Suprapubic skin (tissue), 4 donors: ENCODE measurements at regions not wholly inside any gene's neighbourhood (a gene's known extent, or its start where the extent isn't known, plus 50 kb on each side); places are given as distances from the start of the nearest gene placed in this dataset.

Experiments
- DNase-seq, 2 donors: peaks; one replicate each; pipeline ENCODE4 v3.0.0-alpha.2; 2019; ENCODE audit warnings: low spot score in 2 of 2
- H3K27ac ChIP-seq: fragments of 200-600 bp; sonication (generic); one replicate; pipeline ENCODE4 v1.5.1; 2019
- H3K27me3 ChIP-seq: fragments of 200-600 bp; sonication (generic); one replicate; pipeline ENCODE4 v1.5.1; 2019
- H3K36me3 ChIP-seq: fragments of 200-600 bp; sonication (generic); one replicate; pipeline ENCODE4 v1.5.1; 2019
- H3K4me1 ChIP-seq: fragments of 200-600 bp; sonication (generic); one replicate; pipeline ENCODE4 v1.5.1; 2019
- H3K4me3 ChIP-seq: fragments of 200-600 bp; sonication (generic); one replicate; pipeline ENCODE4 v1.5.1; 2019; ENCODE audit warnings: mild to moderate bottlenecking
- H3K9me3 ChIP-seq: fragments of 200-600 bp; sonication (generic); one replicate; pipeline ENCODE4 v1.5.1; 2019
- CTCF ChIP-seq, 2 donors: fragments of 200-600 bp in 1 of 2; fragments of 450-650 bp in 1 of 2; sonication (generic) in 1 of 2; IDR thresholded peaks; one replicate each; pipeline ENCODE4 v1.5.1; 2016 to 2019; ENCODE audit warnings: antibody characterized with exemption in 2 of 2, mild to moderate bottlenecking in 1 of 2, moderate library complexity in 1 of 2
- EP300 ChIP-seq: sonication (generic); formaldehyde crosslinking; IDR thresholded peaks from one replicate; pipeline ENCODE4 v1.6.1; 2017; ENCODE audit warnings: antibody characterized with exemption
- POLR2A ChIP-seq, 2 donors: fragments of 450-650 bp; IDR thresholded peaks; one replicate each; pipeline ENCODE4 v1.6.1; 2017; ENCODE audit warnings: antibody characterized with exemption in 2 of 2, mild to moderate bottlenecking in 2 of 2, moderate library complexity in 2 of 2
- POLR2AphosphoS5 ChIP-seq, 3 donors: sonication (generic); formaldehyde crosslinking; IDR thresholded peaks; one replicate each; pipeline ENCODE4 v1.6.1; 2017; ENCODE audit warnings: antibody characterized with exemption in 3 of 3
- WGBS: methylation state at CpG from one replicate; pipeline ENCODE4 v1.1.5; 2018; 5-methylcytosine and 5-hydroxymethylcytosine counted together

- TF ChIP-seq POLR2A (IDR thresholded peaks at IDR 0.05) (no peak), CTCF (IDR thresholded peaks at IDR 0.05) (no peak)
- no peak overlapping the region for H3K27ac ChIP-seq
- no peaks in the 10 kb centered on the region for H3K27me3 ChIP-seq
- WGBS = 78% methylated on average over 3 of the region's 3 CpGs
- DNase-seq = no peak
- H3K4me3 ChIP-seq = no peak overlapping the region
- no peaks in the 10 kb centered on the region for H3K36me3 ChIP-seq
- H3K4me1 ChIP-seq = no peaks in the 10 kb centered on the region
- H3K9me3 ChIP-seq = no peaks in the 10 kb centered on the region
These were observed 180.1 kb upstream of the PRMT6 start for GRCh38 chr1:106876384-106876783.

- Histone ChIP-seq H3K36me3 (no peaks in the 10 kb centered on the region), H3K4me1 (no peaks in the 10 kb centered on the region), H3K27ac (no peak overlapping the region), H3K4me3 (no peak overlapping the region), H3K9me3 (no peaks in the 10 kb centered on the region), H3K27me3 (no peaks in the 10 kb centered on the region)
- DNase-seq = no peak
- WGBS = 13% methylated on average over 2 of the region's 3 CpGs
- TF ChIP-seq POLR2AphosphoS5 (IDR thresholded peaks at IDR 0.05) (no peak), POLR2A (IDR thresholded peaks at IDR 0.05) (no peak), CTCF (IDR thresholded peaks at IDR 0.05) (no peak), EP300 (no peak)
These were observed 176.9 kb upstream of the PRMT6 start for GRCh38 chr1:106879538-106879937.

- no peaks in the 10 kb centered on the region for H3K27me3 ChIP-seq
- DNase-seq = no peak
- H3K4me1 ChIP-seq = no peaks in the 10 kb centered on the region
- no peak overlapping the region for H3K4me3 ChIP-seq
- no peak overlapping the region for H3K27ac ChIP-seq
- H3K9me3 ChIP-seq = no peaks in the 10 kb centered on the region
- H3K36me3 ChIP-seq = no peaks in the 10 kb centered on the region
- 64% methylated on average over 2 of the region's 3 CpGs for WGBS
- no peak for TF ChIP-seq POLR2AphosphoS5 (IDR thresholded peaks at IDR 0.05)
- TF ChIP-seq CTCF (IDR thresholded peaks at IDR 0.05) = no peak
- TF ChIP-seq EP300 = no peak
- no peak for TF ChIP-seq POLR2A (IDR thresholded peaks at IDR 0.05)
These were observed 176.2 kb upstream of the PRMT6 start for GRCh38 chr1:106880226-106880625.

- no peak for DNase-seq
- Histone ChIP-seq H3K4me1 (no peaks in the 10 kb centered on the region), H3K27ac (no peak overlapping the region), H3K36me3 (no peaks in the 10 kb centered on the region), H3K4me3 (no peak overlapping the region), H3K27me3 (no peaks in the 10 kb centered on the region), H3K9me3 (no peaks in the 10 kb centered on the region)
- no peak for TF ChIP-seq POLR2AphosphoS5 (IDR thresholded peaks at IDR 0.05)
- TF ChIP-seq EP300 = no peak
- no peak for TF ChIP-seq POLR2A (IDR thresholded peaks at IDR 0.05)
- no peak for TF ChIP-seq CTCF (IDR thresholded peaks at IDR 0.05)
These were observed 173.3 kb upstream of the PRMT6 start for GRCh38 chr1:106883208-106883607.

- no peaks in the 10 kb centered on the region for H3K4me1 ChIP-seq
- H3K36me3 ChIP-seq = no peaks in the 10 kb centered on the region
- DNase-seq = no peak
- H3K27ac ChIP-seq = no peak overlapping the region
- no peaks in the 10 kb centered on the region for H3K27me3 ChIP-seq
- WGBS = 52% methylated on average over 1 of the region's 1 CpG
- H3K9me3 ChIP-seq = no peaks in the 10 kb centered on the region
- no peak overlapping the region for H3K4me3 ChIP-seq
- TF ChIP-seq EP300 (no peak), CTCF (IDR thresholded peaks at IDR 0.05) (no peak), POLR2AphosphoS5 (IDR thresholded peaks at IDR 0.05) (no peak), POLR2A (IDR thresholded peaks at IDR 0.05) (no peak)
These were observed 167.4 kb upstream of the PRMT6 start for GRCh38 chr1:106889059-106889458.
